HL-60 (cell line): ENCODE measurements at regions not wholly inside any gene's neighbourhood (a gene's known extent, or its start where the extent isn't known, plus 50 kb on each side); places are given as distances from the start of the nearest gene placed in this dataset.

Experiments used
- DNase-seq, 2 experiments: peaks; one replicate each; pipeline ENCODE4 v3.0.0-alpha.2; 2010 to 2020; ENCODE audit warnings: low read depth in 1 of 2, low spot score in 1 of 2
- H3K27ac ChIP-seq: fragments of 250-450 bp; sonication (Bioruptor Pico); replicated peaks from 2 replicates; pipeline ENCODE4 v1.5.1; 2020; ENCODE audit warnings: mild to moderate bottlenecking, moderate library complexity
- H3K27me3 ChIP-seq: fragments of 250-450 bp; sonication (Bioruptor Pico); 2 replicates; pipeline ENCODE4 v1.5.1; 2021; ENCODE audit warnings: mild to moderate bottlenecking, moderate library complexity; ENCODE audit not compliant: insufficient read depth, poor library complexity, severe bottlenecking
- H3K4me3 ChIP-seq: replicated peaks from 2 replicates; pipeline ENCODE4 v1.5.1; 2011; ENCODE audit warnings: mild to moderate bottlenecking, control low read depth, low read length; ENCODE audit not compliant: insufficient read depth
- GABPA ChIP-seq: IDR thresholded peaks from 2 replicates; pipeline ENCODE4 v1.6.1; 2012; ENCODE audit warnings: low read depth
- POLR2AphosphoS5 ChIP-seq: IDR thresholded peaks from 2 replicates; pipeline ENCODE4 v1.6.1; 2012; ENCODE audit warnings: low read depth
- SPI1 ChIP-seq: IDR thresholded peaks from 2 replicates; pipeline ENCODE4 v1.6.1; 2012; ENCODE audit warnings: low read depth, mild to moderate bottlenecking, borderline replicate concordance
- TF ChIP-seq, protein P1 (sequence below): IDR thresholded peaks from one replicate; pipeline ENCODE4 v1.5.1; 2011; ENCODE audit warnings: low read length, control low read depth, inconsistent platforms; ENCODE audit not compliant: insufficient read depth
- TF ChIP-seq, protein P2 (sequence below): IDR thresholded peaks from 2 replicates; pipeline ENCODE4 v1.6.1; 2012; ENCODE audit warnings: low read depth; ENCODE audit not compliant: insufficient replicate concordance

- no peak overlapping the region for H3K4me3 ChIP-seq
- H3K27me3 ChIP-seq, result no peaks in the 10 kb centered on the region
- TF ChIP-seq SPI1 (no peak), GABPA (no peak), POLR2AphosphoS5 (no peak)
- TF ChIP-seq, protein P1, sequence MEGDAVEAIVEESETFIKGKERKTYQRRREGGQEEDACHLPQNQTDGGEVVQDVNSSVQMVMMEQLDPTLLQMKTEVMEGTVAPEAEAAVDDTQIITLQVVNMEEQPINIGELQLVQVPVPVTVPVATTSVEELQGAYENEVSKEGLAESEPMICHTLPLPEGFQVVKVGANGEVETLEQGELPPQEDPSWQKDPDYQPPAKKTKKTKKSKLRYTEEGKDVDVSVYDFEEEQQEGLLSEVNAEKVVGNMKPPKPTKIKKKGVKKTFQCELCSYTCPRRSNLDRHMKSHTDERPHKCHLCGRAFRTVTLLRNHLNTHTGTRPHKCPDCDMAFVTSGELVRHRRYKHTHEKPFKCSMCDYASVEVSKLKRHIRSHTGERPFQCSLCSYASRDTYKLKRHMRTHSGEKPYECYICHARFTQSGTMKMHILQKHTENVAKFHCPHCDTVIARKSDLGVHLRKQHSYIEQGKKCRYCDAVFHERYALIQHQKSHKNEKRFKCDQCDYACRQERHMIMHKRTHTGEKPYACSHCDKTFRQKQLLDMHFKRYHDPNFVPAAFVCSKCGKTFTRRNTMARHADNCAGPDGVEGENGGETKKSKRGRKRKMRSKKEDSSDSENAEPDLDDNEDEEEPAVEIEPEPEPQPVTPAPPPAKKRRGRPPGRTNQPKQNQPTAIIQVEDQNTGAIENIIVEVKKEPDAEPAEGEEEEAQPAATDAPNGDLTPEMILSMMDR, result no peak
- TF ChIP-seq, protein P2, sequence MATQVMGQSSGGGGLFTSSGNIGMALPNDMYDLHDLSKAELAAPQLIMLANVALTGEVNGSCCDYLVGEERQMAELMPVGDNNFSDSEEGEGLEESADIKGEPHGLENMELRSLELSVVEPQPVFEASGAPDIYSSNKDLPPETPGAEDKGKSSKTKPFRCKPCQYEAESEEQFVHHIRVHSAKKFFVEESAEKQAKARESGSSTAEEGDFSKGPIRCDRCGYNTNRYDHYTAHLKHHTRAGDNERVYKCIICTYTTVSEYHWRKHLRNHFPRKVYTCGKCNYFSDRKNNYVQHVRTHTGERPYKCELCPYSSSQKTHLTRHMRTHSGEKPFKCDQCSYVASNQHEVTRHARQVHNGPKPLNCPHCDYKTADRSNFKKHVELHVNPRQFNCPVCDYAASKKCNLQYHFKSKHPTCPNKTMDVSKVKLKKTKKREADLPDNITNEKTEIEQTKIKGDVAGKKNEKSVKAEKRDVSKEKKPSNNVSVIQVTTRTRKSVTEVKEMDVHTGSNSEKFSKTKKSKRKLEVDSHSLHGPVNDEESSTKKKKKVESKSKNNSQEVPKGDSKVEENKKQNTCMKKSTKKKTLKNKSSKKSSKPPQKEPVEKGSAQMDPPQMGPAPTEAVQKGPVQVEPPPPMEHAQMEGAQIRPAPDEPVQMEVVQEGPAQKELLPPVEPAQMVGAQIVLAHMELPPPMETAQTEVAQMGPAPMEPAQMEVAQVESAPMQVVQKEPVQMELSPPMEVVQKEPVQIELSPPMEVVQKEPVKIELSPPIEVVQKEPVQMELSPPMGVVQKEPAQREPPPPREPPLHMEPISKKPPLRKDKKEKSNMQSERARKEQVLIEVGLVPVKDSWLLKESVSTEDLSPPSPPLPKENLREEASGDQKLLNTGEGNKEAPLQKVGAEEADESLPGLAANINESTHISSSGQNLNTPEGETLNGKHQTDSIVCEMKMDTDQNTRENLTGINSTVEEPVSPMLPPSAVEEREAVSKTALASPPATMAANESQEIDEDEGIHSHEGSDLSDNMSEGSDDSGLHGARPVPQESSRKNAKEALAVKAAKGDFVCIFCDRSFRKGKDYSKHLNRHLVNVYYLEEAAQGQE, result no peak
- DNase-seq, result no peak
- H3K27ac ChIP-seq, result no peak overlapping the region
Observed at GRCh38 chr16:76771216-76771615, 419.8 kb upstream of the MON1B start.

DNA sequence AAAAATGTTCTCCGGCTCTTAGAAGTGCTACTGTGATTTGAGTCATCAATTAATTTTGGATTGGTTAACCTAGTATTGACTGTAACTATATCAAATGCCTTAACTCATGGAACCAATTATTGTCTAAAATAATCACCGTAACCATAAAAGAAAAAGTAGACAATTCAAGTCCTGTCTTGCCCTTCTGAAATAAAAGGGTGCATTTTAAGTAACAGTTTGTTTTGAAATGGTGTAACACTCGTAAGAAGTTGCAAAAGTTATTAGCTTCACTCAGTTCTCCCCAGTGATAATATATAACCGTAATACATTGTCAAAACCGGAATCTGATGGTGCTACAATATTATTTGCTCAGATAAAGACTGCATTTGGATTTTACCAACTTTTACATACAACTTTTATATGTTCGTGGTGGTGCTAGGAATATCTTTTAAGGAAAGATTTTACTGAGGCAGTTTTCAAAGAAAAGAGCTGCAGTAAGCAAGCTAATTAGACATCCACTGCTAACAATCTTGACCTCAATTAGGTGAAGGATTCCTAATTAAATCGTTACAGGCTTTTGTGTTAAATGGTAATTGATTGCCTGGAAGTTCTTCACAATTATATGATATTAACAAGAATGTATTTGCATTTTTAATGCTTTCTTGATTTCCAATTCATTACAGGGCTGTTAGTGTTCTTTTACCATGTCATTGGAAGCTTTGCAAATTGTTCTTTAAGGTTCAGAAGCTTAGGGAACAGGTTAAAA is 413.1 kb upstream of the MON1B start:
- no peaks in the 10 kb centered on the region for H3K27me3 ChIP-seq
- TF ChIP-seq POLR2AphosphoS5 (no peak), GABPA (no peak), SPI1 (no peak)
- TF ChIP-seq, protein P2, result no peak
- TF ChIP-seq, protein P1, result no peak
- no peak overlapping the region for H3K4me3 ChIP-seq
- H3K27ac ChIP-seq, result no peak overlapping the region
- DNase-seq, result no peak

GRCh38 chr16:76780556-76780955 is 410.4 kb upstream of the MON1B start:
- DNase-seq, result no peak
- no peak overlapping the region for H3K27ac ChIP-seq
- no peak for TF ChIP-seq GABPA
- TF ChIP-seq SPI1, result no peak
- TF ChIP-seq, protein P2, result no peak
- TF ChIP-seq POLR2AphosphoS5, result no peak
- TF ChIP-seq, protein P1, result no peak
- H3K4me3 ChIP-seq, result no peak overlapping the region
- H3K27me3 ChIP-seq, result no peaks in the 10 kb centered on the region
